ENCODE measurements at regions not wholly inside any gene's neighbourhood (a gene's known extent, or its start where the extent isn't known, plus 50 kb on each side); places are given as distances from the start of the nearest gene placed in this dataset.

GRCh38 chr15:77557564-77557963 lies 75.1 kb downstream of the LINGO1 start:
- no peak for DNase-seq

GRCh38 chr15:77557144-77557543 lies 75.6 kb downstream of the LINGO1 start:
- no peak for DNase-seq

- DNase-seq, result no peak
These were observed 76.1 kb downstream of the LINGO1 start for GRCh38 chr15:77556622-77557021.

GRCh38 chr15:77555232-77555631 lies 77.5 kb downstream of the LINGO1 start:
- no peak for DNase-seq

GRCh38 chr15:77554306-77555080 lies 78.2 kb downstream of the LINGO1 start:
- no peak for DNase-seq

- no peak for DNase-seq
These were observed 79.0 kb downstream of the LINGO1 start for GRCh38 chr15:77553695-77554094.

- no peak for DNase-seq
These were observed 79.5 kb downstream of the LINGO1 start for GRCh38 chr15:77553257-77553656.

GRCh38 chr15:77552066-77552465 lies 80.6 kb downstream of the LINGO1 start:
- DNase-seq, result no peak

GRCh38 chr15:77550301-77551251 lies 82.1 kb downstream of the LINGO1 start:
- no peak for DNase-seq

- DNase-seq, result no peak
These were observed 83.0 kb downstream of the LINGO1 start for GRCh38 chr15:77549576-77550288.

- DNase-seq, result no peak
These were observed 83.8 kb downstream of the LINGO1 start for GRCh38 chr15:77548589-77549557.

GRCh38 chr15:77547801-77548588 lies 84.7 kb downstream of the LINGO1 start:
- DNase-seq, result no peak

GRCh38 chr15:77546870-77547269 lies 85.8 kb downstream of the LINGO1 start:
- no peak for DNase-seq

- DNase-seq, result no peak
These were observed 86.6 kb downstream of the LINGO1 start for GRCh38 chr15:77546050-77546501.

GRCh38 chr15:77545058-77545457 lies 87.7 kb downstream of the LINGO1 start:
- no peak for DNase-seq

GRCh38 chr15:77544162-77544561 lies 88.5 kb downstream of the LINGO1 start:
- no peak for DNase-seq

- DNase-seq, result peak; percentile 79
These were observed 89.4 kb downstream of the LINGO1 start for GRCh38 chr15:77543159-77543882.

GRCh38 chr15:77542491-77543001 lies 90.2 kb downstream of the LINGO1 start:
- no peak for DNase-seq

GRCh38 chr15:77541421-77542181 lies 91.1 kb downstream of the LINGO1 start:
- no peak for DNase-seq
